Type B pancreatic cell (in vitro differentiated cells): ENCODE measurements at regions not wholly inside any gene's neighbourhood (a gene's known extent, or its start where the extent isn't known, plus 50 kb on each side); places are given as distances from the start of the nearest gene placed in this dataset.

Experiments
- DNase-seq: peaks from one replicate; pipeline ENCODE4 v3.0.0; 2021; ENCODE audit warnings: mixed read lengths; ENCODE audit not compliant: unreplicated experiment; ENCODE audit errors: extremely low spot score
- H3K27ac Mint-ChIP-seq: 2 replicates; pipeline ENCODE4 v1.8.0; 2021; ENCODE audit warnings: mild to moderate bottlenecking, mixed read lengths
- H3K27me3 Mint-ChIP-seq: 2 replicates; pipeline ENCODE4 v1.8.0; 2021; ENCODE audit warnings: mixed read lengths
- H3K36me3 Mint-ChIP-seq: 2 replicates; pipeline ENCODE4 v1.8.0; 2021; ENCODE audit warnings: mixed read lengths
- H3K4me1 Mint-ChIP-seq: one replicate; pipeline ENCODE4 v1.8.0; 2021; ENCODE audit warnings: mixed read lengths; ENCODE audit not compliant: unreplicated experiment
- H3K4me3 Mint-ChIP-seq: 2 replicates; pipeline ENCODE4 v1.8.0; 2021; ENCODE audit warnings: mild to moderate bottlenecking, mixed read lengths
- H3K9me3 Mint-ChIP-seq: 2 replicates; pipeline ENCODE4 v1.8.0; 2021; ENCODE audit warnings: mixed read lengths
- TF ChIP-seq, protein P1 (sequence below): fragments of 200-600 bp; sonication (generic); conservative IDR thresholded peaks from 2 replicates; pipeline ENCODE4 v1.5.0; 2021; ENCODE audit warnings: antibody characterized with exemption, mild to moderate bottlenecking

DNA sequence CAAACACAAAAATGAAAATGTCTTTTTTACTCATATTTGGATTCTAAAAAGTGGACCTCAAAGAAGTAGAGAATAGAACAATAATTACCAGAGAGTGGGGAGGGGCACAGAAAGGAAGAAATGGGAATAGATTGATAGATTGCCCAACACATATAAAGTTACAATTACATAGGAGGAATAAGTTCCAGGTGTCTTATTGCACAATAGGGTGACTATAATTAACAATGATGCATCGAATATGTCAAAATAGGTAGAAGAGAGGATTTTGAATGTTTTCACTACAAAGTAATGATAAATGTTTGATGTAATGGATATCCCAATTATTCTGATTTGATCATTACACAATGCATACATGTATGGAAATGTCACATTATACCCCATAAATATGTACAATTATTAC, 556.0 kb downstream of the CDH8 start:
- Mint-ChIP-seq H3K36me3 (no peaks in the 10 kb centered on the region), H3K4me3 (no peak overlapping the region), H3K27me3 (no peaks in the 10 kb centered on the region), H3K27ac (no peak overlapping the region), H3K9me3 (peaks cover 9% of the 10 kb centered on the region), H3K4me1 (no peaks in the 10 kb centered on the region)
- TF ChIP-seq, protein P1, sequence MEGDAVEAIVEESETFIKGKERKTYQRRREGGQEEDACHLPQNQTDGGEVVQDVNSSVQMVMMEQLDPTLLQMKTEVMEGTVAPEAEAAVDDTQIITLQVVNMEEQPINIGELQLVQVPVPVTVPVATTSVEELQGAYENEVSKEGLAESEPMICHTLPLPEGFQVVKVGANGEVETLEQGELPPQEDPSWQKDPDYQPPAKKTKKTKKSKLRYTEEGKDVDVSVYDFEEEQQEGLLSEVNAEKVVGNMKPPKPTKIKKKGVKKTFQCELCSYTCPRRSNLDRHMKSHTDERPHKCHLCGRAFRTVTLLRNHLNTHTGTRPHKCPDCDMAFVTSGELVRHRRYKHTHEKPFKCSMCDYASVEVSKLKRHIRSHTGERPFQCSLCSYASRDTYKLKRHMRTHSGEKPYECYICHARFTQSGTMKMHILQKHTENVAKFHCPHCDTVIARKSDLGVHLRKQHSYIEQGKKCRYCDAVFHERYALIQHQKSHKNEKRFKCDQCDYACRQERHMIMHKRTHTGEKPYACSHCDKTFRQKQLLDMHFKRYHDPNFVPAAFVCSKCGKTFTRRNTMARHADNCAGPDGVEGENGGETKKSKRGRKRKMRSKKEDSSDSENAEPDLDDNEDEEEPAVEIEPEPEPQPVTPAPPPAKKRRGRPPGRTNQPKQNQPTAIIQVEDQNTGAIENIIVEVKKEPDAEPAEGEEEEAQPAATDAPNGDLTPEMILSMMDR: no peak
- no peak for DNase-seq

DNA sequence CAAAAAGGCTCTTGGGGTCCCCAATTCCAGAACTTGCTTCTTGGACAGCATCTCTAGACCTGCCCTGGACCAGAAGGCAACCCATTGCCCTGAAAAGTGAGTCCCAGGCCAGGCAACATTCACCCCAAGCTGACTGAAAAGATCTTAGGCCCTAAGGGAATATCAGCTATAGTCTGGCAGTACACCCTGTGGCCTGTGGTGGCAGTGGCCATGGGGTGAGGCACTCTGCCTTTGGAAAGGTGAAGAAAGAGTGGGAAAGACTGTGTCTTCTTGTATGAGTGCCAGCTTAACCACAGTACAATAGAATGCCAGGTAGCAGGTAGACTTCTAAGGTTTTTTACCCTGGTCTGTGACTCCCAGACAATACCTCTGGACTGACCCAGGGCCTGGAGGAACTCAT, 564.5 kb downstream of the CDH8 start:
- Mint-ChIP-seq H3K36me3 (no peaks in the 10 kb centered on the region), H3K27ac (no peak overlapping the region), H3K9me3 (peaks cover 3% of the 10 kb centered on the region), H3K4me3 (no peak overlapping the region), H3K4me1 (no peaks in the 10 kb centered on the region), H3K27me3 (no peaks in the 10 kb centered on the region)
- TF ChIP-seq, protein P1: no peak
- DNase-seq: no peak

DNA sequence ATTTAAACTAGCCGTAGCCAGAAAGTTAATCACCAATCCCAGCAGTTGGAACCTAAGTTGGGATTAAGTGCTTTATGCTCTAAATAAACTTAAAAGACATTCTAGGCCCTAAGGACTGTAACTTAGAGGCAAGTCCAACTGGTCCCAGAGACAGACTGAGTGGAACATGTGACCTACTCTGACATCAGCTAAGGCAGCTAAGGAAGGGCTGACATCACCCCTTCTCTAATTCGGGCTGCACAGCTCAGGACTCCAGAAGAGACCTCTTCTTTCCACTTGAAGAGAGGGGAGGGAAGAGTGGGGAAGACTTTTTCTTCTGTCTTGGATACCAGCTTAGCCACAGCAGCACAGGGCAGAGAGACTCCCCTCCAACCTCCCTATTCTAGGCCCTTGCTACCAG, 565.2 kb downstream of the CDH8 start:
- no peak for DNase-seq
- no peaks in the 10 kb centered on the region for H3K36me3 Mint-ChIP-seq
- no peak overlapping the region for H3K27ac Mint-ChIP-seq
- no peak overlapping the region for H3K4me3 Mint-ChIP-seq
- H3K9me3 Mint-ChIP-seq: peaks cover 2% of the 10 kb centered on the region
- H3K27me3 Mint-ChIP-seq: no peaks in the 10 kb centered on the region
- H3K4me1 Mint-ChIP-seq: no peaks in the 10 kb centered on the region
- TF ChIP-seq, protein P1: no peak

DNA sequence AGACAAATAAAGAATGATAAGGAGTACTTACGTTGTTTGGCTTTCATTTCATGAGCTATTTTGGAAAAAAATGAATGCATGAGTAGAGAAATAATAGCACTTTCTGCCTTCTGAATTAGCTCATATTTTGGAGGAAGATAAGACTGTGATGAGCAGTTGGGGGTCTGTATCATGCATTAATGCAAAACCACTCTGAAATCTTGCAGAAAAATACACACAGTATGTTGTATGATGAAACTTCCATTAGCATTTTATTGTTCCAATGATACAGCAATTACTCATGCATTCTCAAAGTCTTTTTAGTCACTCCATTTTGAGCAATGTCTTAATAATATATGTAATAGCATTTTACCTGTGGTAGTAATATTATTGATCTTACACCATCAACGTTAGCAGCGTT, 571.0 kb downstream of the CDH8 start:
- no peak for DNase-seq
- H3K4me3 Mint-ChIP-seq: no peak overlapping the region
- H3K27ac Mint-ChIP-seq: no peak overlapping the region
- no peaks in the 10 kb centered on the region for H3K36me3 Mint-ChIP-seq
- TF ChIP-seq, protein P1: no peak
- H3K4me1 Mint-ChIP-seq: no peaks in the 10 kb centered on the region
- H3K9me3 Mint-ChIP-seq: no peaks in the 10 kb centered on the region
- H3K27me3 Mint-ChIP-seq: no peaks in the 10 kb centered on the region

DNA sequence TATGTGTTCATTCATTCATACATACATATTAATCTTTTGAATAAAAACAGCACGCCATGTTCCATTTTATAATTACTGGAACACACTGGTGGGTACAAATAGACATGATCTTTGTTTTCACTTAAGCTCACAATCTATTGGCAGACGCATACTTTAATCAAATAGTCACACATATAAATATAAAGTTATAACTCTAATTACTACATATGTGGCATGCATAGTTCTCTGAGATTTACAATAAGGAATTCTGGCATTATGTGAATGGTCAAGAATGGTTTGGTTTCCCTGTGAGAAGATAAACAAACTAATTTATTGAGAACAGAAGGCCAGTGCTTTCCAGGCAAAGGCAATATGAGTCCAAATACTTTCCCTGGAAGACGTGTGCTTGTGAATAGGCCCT, 576.2 kb downstream of the CDH8 start:
- H3K27ac Mint-ChIP-seq: no peak overlapping the region
- TF ChIP-seq, protein P1: no peak
- no peak overlapping the region for H3K4me3 Mint-ChIP-seq
- H3K36me3 Mint-ChIP-seq: no peaks in the 10 kb centered on the region
- H3K9me3 Mint-ChIP-seq: peaks cover 5% of the 10 kb centered on the region
- H3K27me3 Mint-ChIP-seq: no peaks in the 10 kb centered on the region
- DNase-seq: no peak
- no peaks in the 10 kb centered on the region for H3K4me1 Mint-ChIP-seq

DNA sequence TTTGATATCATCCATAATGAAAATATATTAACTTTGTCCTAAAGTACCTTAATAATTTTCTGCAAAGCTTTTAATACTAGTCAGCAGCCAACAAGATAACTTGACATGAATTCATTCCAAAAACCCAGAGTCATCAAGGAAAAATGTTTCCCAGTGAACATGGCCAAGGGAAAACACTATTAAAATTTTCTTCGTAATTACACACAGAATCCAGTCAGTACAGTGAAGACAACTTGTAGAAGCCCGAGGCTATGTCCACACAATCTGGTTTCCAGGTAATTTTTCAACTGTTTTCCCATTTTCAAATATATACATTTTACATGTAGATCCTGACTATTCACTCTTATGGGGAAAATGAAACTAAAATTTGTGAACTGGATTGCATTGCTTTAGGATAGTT, 600.9 kb downstream of the CDH8 start:
- no peak overlapping the region for H3K27ac Mint-ChIP-seq
- DNase-seq: no peak
- H3K4me1 Mint-ChIP-seq: no peaks in the 10 kb centered on the region
- H3K27me3 Mint-ChIP-seq: no peaks in the 10 kb centered on the region
- H3K9me3 Mint-ChIP-seq: no peaks in the 10 kb centered on the region
- no peak overlapping the region for H3K4me3 Mint-ChIP-seq
- no peaks in the 10 kb centered on the region for H3K36me3 Mint-ChIP-seq
- TF ChIP-seq, protein P1: no peak
